Pancreas (tissue), 10 donors: ENCODE measurements at regions not wholly inside any gene's neighbourhood (a gene's known extent, or its start where the extent isn't known, plus 50 kb on each side); places are given as distances from the start of the nearest gene placed in this dataset.

ENCODE experiments used
- ATAC-seq, 4 donors: fragments of 200-7000 bp; cut with Tn5 transposase; one replicate each; pipeline versions ENCODE4 v1.8.0 to v1.9.1; 2020; ENCODE audit warnings: mild to moderate bottlenecking in 4 of 4, moderate library complexity in 4 of 4
- DNase-seq, 6 donors: peaks; one replicate each; pipeline ENCODE4 v3.0.0-alpha.2; 2020
- FAIRE-seq: peaks from 2 replicates; lab custom pipeline; 2012; peaks lifted over from hg19 to GRCh38; lab: Jason Lieb, UNC
- H3K27ac ChIP-seq, 4 donors: fragments of 200-600 bp; sonication (generic); 1 replicate in 3 of 4; 2 replicates in 1 of 4; pipeline versions ENCODE4 v1.5.0 to v1.8.0; 2020
- H3K27me3 ChIP-seq, 4 donors: fragments of 200-600 bp; one replicate each; pipeline ENCODE4 v1.8.0; 2021
- H3K36me3 ChIP-seq, 3 donors: fragments of 200-600 bp; sonication (generic) in 1 of 3; one replicate each; pipeline versions ENCODE4 v1.5.0 to v1.8.0; 2020 to 2021
- H3K4me1 ChIP-seq, 3 donors: fragments of 200-600 bp; one replicate each; pipeline ENCODE4 v1.8.0; 2021
- H3K4me3 ChIP-seq, 4 donors: fragments of 200-600 bp; sonication (generic) in 2 of 4; one replicate each; pipeline versions ENCODE4 v1.5.0 to v1.8.0; 2020 to 2021
- H3K9me3 ChIP-seq, 4 donors: fragments of 200-600 bp; one replicate each; pipeline ENCODE4 v1.8.0; 2021
- WGBS, 2 donors: extraction: QIAGEN DNeasy Blood & Tissue Kit; methylation state at CpG; one replicate each; pipeline ENCODE4 v1.1.7; 2013; 5-methylcytosine and 5-hydroxymethylcytosine counted together
- intact Hi-C, 3 donors: fragments of 100-400 bp; cut with DNase I; formaldehyde crosslinking; loops; one replicate each; pipeline versions ENCODE4 v1.11.1 to v1.14.2; 2022
- TF ChIP-seq, protein P1 (sequence below), 4 donors: fragments of 200-600 bp; sonication (generic) in 3 of 4; IDR thresholded peaks; one replicate each; pipeline versions ENCODE4 v1.5.0 to v1.8.0; 2021; ENCODE audit warnings: antibody characterized with exemption in 4 of 4
- donor health status: healthy with polysubstance abuse.
- donor health status: DM: no; HTN: no; CAD: no; lungs with moderate emphysema.
- donor health status: DM: no; HTN: no; CAD: no.
- donor health status: control.
- donor health status: control.
- donor health status: Bipolar disorder and iron deficiency.
- donor health status: DM: yes; HTN: yes; CAD: no.
- donor health status: DM: no; HTN: no; CAD: no.
- donor health status: DM: no; HTN: no; CAD: no.
- donor health status: DM: yes; HTN: yes; CAD: no.

DNA sequence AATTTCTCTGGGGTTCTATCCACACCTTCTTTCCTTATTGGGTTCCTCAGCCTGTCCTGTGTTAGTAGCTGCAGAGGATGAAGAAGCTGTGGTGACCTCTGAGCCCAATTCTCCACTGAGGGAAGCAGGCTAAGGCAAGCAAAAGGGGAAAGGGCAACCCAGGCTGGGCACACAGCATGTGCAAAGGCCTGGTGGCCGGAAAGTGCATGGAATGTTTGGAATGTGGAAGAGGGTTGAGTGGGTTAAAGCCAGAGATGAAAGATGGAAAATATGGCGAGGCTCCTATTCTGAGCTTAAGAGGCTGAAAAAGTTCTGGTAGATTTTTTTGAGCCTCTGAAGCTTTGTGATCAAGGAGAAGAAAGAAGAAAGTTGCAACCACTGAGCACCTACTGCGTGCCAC, 247.1 kb downstream of the MIAT start:
- intact Hi-C loops = no loop called here
- Histone ChIP-seq H3K27ac (no peak overlapping the region), H3K36me3 (no peaks in the 10 kb centered on the region), H3K9me3 (no peaks in the 10 kb centered on the region), H3K4me1 (no peaks in the 10 kb centered on the region), H3K4me3 (no peak overlapping the region), H3K27me3 (peaks cover 0 to 10% (median 0%) of the 10 kb centered on the region in 4 donors)
- 58 to 60% methylated on average over 3 of the region's 3 CpGs for WGBS, 2 donors
- no peak for FAIRE-seq
- ATAC-seq = no peak
- no peak for DNase-seq
- TF ChIP-seq, protein P1, sequence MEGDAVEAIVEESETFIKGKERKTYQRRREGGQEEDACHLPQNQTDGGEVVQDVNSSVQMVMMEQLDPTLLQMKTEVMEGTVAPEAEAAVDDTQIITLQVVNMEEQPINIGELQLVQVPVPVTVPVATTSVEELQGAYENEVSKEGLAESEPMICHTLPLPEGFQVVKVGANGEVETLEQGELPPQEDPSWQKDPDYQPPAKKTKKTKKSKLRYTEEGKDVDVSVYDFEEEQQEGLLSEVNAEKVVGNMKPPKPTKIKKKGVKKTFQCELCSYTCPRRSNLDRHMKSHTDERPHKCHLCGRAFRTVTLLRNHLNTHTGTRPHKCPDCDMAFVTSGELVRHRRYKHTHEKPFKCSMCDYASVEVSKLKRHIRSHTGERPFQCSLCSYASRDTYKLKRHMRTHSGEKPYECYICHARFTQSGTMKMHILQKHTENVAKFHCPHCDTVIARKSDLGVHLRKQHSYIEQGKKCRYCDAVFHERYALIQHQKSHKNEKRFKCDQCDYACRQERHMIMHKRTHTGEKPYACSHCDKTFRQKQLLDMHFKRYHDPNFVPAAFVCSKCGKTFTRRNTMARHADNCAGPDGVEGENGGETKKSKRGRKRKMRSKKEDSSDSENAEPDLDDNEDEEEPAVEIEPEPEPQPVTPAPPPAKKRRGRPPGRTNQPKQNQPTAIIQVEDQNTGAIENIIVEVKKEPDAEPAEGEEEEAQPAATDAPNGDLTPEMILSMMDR (IDR thresholded peaks at IDR 0.05) = no peak

DNA sequence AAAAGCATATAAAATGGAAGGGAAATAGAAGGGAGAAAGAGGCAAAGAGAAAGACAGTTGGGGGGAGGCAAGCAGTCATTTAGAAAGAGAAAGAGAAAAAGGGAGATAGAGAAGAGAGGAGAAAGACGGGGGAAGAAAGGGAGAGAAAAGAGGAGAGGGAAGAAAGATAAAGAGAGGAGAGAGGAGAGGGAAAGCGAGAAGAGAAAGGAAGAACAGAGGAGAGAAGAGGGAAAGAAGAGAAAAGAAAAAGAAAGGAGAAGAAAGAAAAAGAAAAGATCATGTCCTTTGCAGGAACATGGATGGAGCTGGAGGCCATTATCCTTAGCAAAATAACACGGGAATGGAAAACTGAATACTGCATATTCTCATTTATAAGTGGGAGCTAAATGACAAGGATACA, 247.7 kb downstream of the MIAT start:
- no peaks in the 10 kb centered on the region for H3K36me3 ChIP-seq
- no peaks in the 10 kb centered on the region for H3K4me1 ChIP-seq
- no peaks in the 10 kb centered on the region for H3K9me3 ChIP-seq
- intact Hi-C loops = no loop called here
- FAIRE-seq (no peak), DNase-seq (no peak), ATAC-seq (no peak)
- H3K27ac ChIP-seq = no peak overlapping the region
- no peak overlapping the region for H3K4me3 ChIP-seq
- WGBS, 2 donors = 68 to 72% methylated on average over 3 of the region's 3 CpGs
- TF ChIP-seq, protein P1 (IDR thresholded peaks at IDR 0.05) = no peak
- H3K27me3 ChIP-seq = peaks cover 0 to 9% (median 0%) of the 10 kb centered on the region in 4 donors

DNA sequence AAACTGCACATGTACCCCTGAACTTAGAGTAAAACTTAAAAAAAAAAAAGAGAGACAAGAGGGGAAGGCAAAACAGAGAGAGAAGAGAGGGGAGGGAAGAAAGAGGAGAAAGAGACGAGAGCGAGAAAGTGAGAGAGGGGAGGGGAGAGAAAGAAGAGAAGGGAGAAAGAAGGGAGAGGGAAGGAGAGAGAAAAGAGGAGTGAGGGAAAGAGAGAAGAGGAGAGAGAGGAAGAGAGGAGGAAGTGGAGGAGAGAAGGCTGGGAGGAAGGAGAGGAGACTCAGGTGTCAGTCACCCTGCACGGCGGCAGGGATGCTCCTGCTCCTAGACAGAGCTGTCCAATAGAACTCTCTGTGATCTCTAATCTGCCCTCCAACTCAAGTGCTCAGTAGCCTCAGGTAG, 248.3 kb downstream of the MIAT start:
- Histone ChIP-seq H3K4me3 (no peak overlapping the region), H3K4me1 (no peaks in the 10 kb centered on the region), H3K36me3 (no peaks in the 10 kb centered on the region), H3K9me3 (no peaks in the 10 kb centered on the region), H3K27ac (no peak overlapping the region), H3K27me3 (peaks cover 0 to 8% (median 0%) of the 10 kb centered on the region in 4 donors)
- ATAC-seq (no peak), DNase-seq (no peak), FAIRE-seq (no peak)
- TF ChIP-seq, protein P1 (IDR thresholded peaks at IDR 0.05) = no peak
- intact Hi-C loops = no loop called here
- WGBS, 2 donors = 65 to 74% methylated on average over 4 of the region's 4 CpGs

DNA sequence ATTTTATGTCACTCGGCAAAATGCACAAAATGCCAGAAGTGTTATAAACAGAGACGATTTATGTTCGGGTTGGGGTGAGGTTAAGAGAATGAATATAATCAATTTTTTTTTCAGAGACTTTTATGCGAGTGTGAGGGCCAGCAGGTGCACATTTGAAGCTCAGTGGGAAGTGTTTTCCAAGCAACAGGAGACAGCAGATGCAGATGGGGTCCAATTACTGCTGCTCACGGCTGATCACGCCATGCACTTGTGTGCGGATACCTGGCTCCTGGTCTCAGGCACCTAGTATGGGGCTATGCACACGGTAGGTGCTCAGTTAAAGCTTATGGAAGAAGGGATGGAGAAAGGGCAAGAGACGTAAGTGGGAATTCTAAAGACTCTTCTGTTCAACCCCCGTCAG, 249.1 kb downstream of the MIAT start:
- intact Hi-C loops = no loop called here
- ATAC-seq = no peak
- TF ChIP-seq, protein P1 (IDR thresholded peaks at IDR 0.05) = no peak
- peaks cover 0 to under 1% (median 0%) of the 10 kb centered on the region in 4 donors for H3K27me3 ChIP-seq
- H3K4me1 ChIP-seq = no peaks in the 10 kb centered on the region
- no peak for FAIRE-seq
- DNase-seq = no peak
- H3K9me3 ChIP-seq = no peaks in the 10 kb centered on the region
- no peak overlapping the region for H3K4me3 ChIP-seq
- H3K36me3 ChIP-seq = no peaks in the 10 kb centered on the region
- no peak overlapping the region for H3K27ac ChIP-seq
- WGBS, 2 donors = 79 to 85% methylated on average over 10 of the region's 10 CpGs

DNA sequence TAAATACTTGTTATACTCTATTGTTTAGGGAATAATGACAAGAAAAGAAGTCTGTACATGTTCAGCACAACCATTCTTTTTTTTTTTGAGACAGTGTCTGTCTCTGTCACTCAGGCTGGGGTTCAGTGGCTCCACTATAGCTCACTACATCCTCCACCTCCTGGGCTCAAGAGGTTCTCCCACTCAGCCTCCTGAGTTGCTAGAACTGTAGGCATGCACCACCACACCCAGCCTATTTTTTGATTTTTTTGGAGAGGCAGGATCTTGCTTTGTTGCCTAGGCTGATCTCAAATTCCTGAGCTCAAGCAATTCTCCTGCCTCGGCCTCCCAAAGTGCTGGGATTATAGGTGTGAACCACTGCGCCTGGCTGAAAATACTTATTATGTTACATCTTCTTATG, 250.0 kb downstream of the MIAT start:
- Histone ChIP-seq H3K4me3 (no peak overlapping the region), H3K36me3 (no peaks in the 10 kb centered on the region), H3K27me3 (no peaks in the 10 kb centered on the region), H3K27ac (no peak overlapping the region), H3K4me1 (no peaks in the 10 kb centered on the region), H3K9me3 (no peaks in the 10 kb centered on the region)
- TF ChIP-seq, protein P1 (IDR thresholded peaks at IDR 0.05) = no peak
- WGBS, 2 donors = 93 to 96% methylated on average over 2 of the region's 2 CpGs
- intact Hi-C loops = no loop called here
- FAIRE-seq = no peak
- no peak for ATAC-seq
- DNase-seq = no peak
